ENCODE measurements at regions not wholly inside any gene's neighbourhood (a gene's known extent, or its start where the extent isn't known, plus 50 kb on each side); places are given as distances from the start of the nearest gene placed in this dataset.

- no peak overlapping the region for H3K4me3 Mint-ChIP-seq
- ATAC-seq (replicated peaks in 1 of 4) (no peak), DNase-seq (no peak)
- Histone ChIP-seq H3K27me3 (replicated peaks in 1 of 2; ENCODE audit: control insufficient read depth in 2 of 2, extremely low read depth in 1 of 2, insufficient read depth in 2 of 2, low read length in 1 of 2) (peaks cover 0 to 2% of the 10 kb centered on the region in 2 experiments), H3K36me3 (ENCODE audit: control insufficient read depth in 2 of 2, extremely low read depth in 1 of 2, insufficient read depth in 1 of 2, low read length in 1 of 2) (no peaks in the 10 kb centered on the region), H3K27ac (ENCODE audit: low read length) (no peak overlapping the region), H3K4me3 (ENCODE audit: control insufficient read depth in 1 of 2, extremely low read depth in 1 of 2, low read length in 1 of 2) (no peak overlapping the region), H3K9me3 (no peaks in the 10 kb centered on the region), H3K4me1 (ENCODE audit: control insufficient read depth in 1 of 2, extremely low read depth in 1 of 2, insufficient read depth in 2 of 2, low read length in 2 of 2) (no peaks in the 10 kb centered on the region)
- peaks cover 0 to 13% (median 6%) of the 10 kb centered on the region in 3 donors for H3K9me3 Mint-ChIP-seq
- no peaks in the 10 kb centered on the region for H3K36me3 Mint-ChIP-seq
- H3K27ac Mint-ChIP-seq = no peak overlapping the region
- ChIA-PET POLR2A (no interaction called here), CTCF (no interaction called here)
- no peaks in the 10 kb centered on the region for H3K4me1 Mint-ChIP-seq
- peaks cover 0 to 4% of the 10 kb centered on the region in 2 donors for H3K27me3 Mint-ChIP-seq
- WGBS (ENCODE audit: insufficient coverage) = no CpG with 5 or more reads among the region's 3 CpGs
These were observed 228.6 kb downstream of the RAD51AP2 start for GRCh38 chr2:17289669-17290068.

- no peak overlapping the region for H3K4me3 ChIP-seq (ENCODE audit: control insufficient read depth in 1 of 2, extremely low read depth in 1 of 2, low read length in 1 of 2)
- no peaks in the 10 kb centered on the region for H3K36me3 ChIP-seq (ENCODE audit: control insufficient read depth in 2 of 2, extremely low read depth in 1 of 2, insufficient read depth in 1 of 2, low read length in 1 of 2)
- DNase-seq (no peak), ATAC-seq (replicated peaks in 1 of 4) (no peak)
- H3K4me1 ChIP-seq (ENCODE audit: control insufficient read depth in 1 of 2, extremely low read depth in 1 of 2, insufficient read depth in 2 of 2, low read length in 2 of 2) = no peaks in the 10 kb centered on the region
- peaks cover 0 to 18% (median 8%) of the 10 kb centered on the region in 3 donors for H3K9me3 Mint-ChIP-seq
- peaks cover 0 to 4% of the 10 kb centered on the region in 2 donors for H3K27me3 Mint-ChIP-seq
- H3K27ac Mint-ChIP-seq = no peak overlapping the region
- no peaks in the 10 kb centered on the region for H3K4me1 Mint-ChIP-seq
- no peak overlapping the region for H3K4me3 Mint-ChIP-seq
- POLR2A ChIA-PET = no interaction called here
- H3K9me3 ChIP-seq = no peaks in the 10 kb centered on the region
- CTCF ChIA-PET = no interaction called here
- H3K27me3 ChIP-seq (replicated peaks in 1 of 2; ENCODE audit: control insufficient read depth in 2 of 2, extremely low read depth in 1 of 2, insufficient read depth in 2 of 2, low read length in 1 of 2) = peaks cover 0 to 2% of the 10 kb centered on the region in 2 experiments
- H3K36me3 Mint-ChIP-seq = no peaks in the 10 kb centered on the region
- H3K27ac ChIP-seq (ENCODE audit: low read length) = no peak overlapping the region
- WGBS (ENCODE audit: insufficient coverage) = 20% methylated on average over 1 of the region's 1 CpG
These were observed 231.1 kb downstream of the RAD51AP2 start for GRCh38 chr2:17287183-17287582.

GRCh38 chr2:17282826-17283225, 235.4 kb downstream of the RAD51AP2 start:
- Histone ChIP-seq H3K36me3 (ENCODE audit: control insufficient read depth in 2 of 2, extremely low read depth in 1 of 2, insufficient read depth in 1 of 2, low read length in 1 of 2) (no peaks in the 10 kb centered on the region), H3K9me3 (no peaks in the 10 kb centered on the region), H3K4me1 (ENCODE audit: control insufficient read depth in 1 of 2, extremely low read depth in 1 of 2, insufficient read depth in 2 of 2, low read length in 2 of 2) (no peaks in the 10 kb centered on the region), H3K27ac (ENCODE audit: low read length) (no peak overlapping the region), H3K27me3 (replicated peaks in 1 of 2; ENCODE audit: control insufficient read depth in 2 of 2, extremely low read depth in 1 of 2, insufficient read depth in 2 of 2, low read length in 1 of 2) (no peaks in the 10 kb centered on the region), H3K4me3 (ENCODE audit: control insufficient read depth in 1 of 2, extremely low read depth in 1 of 2, low read length in 1 of 2) (no peak overlapping the region)
- H3K27me3 Mint-ChIP-seq = no peaks in the 10 kb centered on the region
- H3K4me3 Mint-ChIP-seq = no peak overlapping the region
- 87% methylated on average over 5 of the region's 5 CpGs for WGBS (ENCODE audit: insufficient coverage)
- DNase-seq = no peak
- CTCF ChIA-PET = no interaction called here
- H3K9me3 Mint-ChIP-seq = peaks cover 3 to 18% (median 10%) of the 10 kb centered on the region in 3 donors
- H3K4me1 Mint-ChIP-seq = no peaks in the 10 kb centered on the region
- H3K27ac Mint-ChIP-seq = no peak overlapping the region
- ATAC-seq (replicated peaks in 1 of 4) = no peak
- POLR2A ChIA-PET = no interaction called here
- no peaks in the 10 kb centered on the region for H3K36me3 Mint-ChIP-seq

GRCh38 chr2:17282245-17282644, 236.0 kb downstream of the RAD51AP2 start:
- CTCF ChIA-PET = no interaction called here
- POLR2A ChIA-PET = no interaction called here
- no peaks in the 10 kb centered on the region for H3K4me1 Mint-ChIP-seq
- Histone ChIP-seq H3K4me3 (ENCODE audit: control insufficient read depth in 1 of 2, extremely low read depth in 1 of 2, low read length in 1 of 2) (no peak overlapping the region), H3K9me3 (no peaks in the 10 kb centered on the region), H3K27ac (ENCODE audit: low read length) (no peak overlapping the region), H3K36me3 (ENCODE audit: control insufficient read depth in 2 of 2, extremely low read depth in 1 of 2, insufficient read depth in 1 of 2, low read length in 1 of 2) (no peaks in the 10 kb centered on the region), H3K27me3 (replicated peaks in 1 of 2; ENCODE audit: control insufficient read depth in 2 of 2, extremely low read depth in 1 of 2, insufficient read depth in 2 of 2, low read length in 1 of 2) (no peaks in the 10 kb centered on the region), H3K4me1 (ENCODE audit: control insufficient read depth in 1 of 2, extremely low read depth in 1 of 2, insufficient read depth in 2 of 2, low read length in 2 of 2) (no peaks in the 10 kb centered on the region)
- no peaks in the 10 kb centered on the region for H3K27me3 Mint-ChIP-seq
- H3K36me3 Mint-ChIP-seq = no peaks in the 10 kb centered on the region
- DNase-seq = no peak
- 100% methylated on average over 1 of the region's 1 CpG for WGBS (ENCODE audit: insufficient coverage)
- ATAC-seq (replicated peaks in 1 of 4) = no peak
- H3K4me3 Mint-ChIP-seq = no peak overlapping the region
- no peak overlapping the region for H3K27ac Mint-ChIP-seq
- H3K9me3 Mint-ChIP-seq = peaks cover 3 to 16% (median 7%) of the 10 kb centered on the region in 3 donors

GRCh38 chr2:17276220-17276619, 242.0 kb downstream of the RAD51AP2 start:
- H3K36me3 Mint-ChIP-seq = no peaks in the 10 kb centered on the region
- POLR2A ChIA-PET = no interaction called here
- H3K4me3 Mint-ChIP-seq = no peak overlapping the region
- no peaks in the 10 kb centered on the region for H3K36me3 ChIP-seq (ENCODE audit: control insufficient read depth in 2 of 2, extremely low read depth in 1 of 2, insufficient read depth in 1 of 2, low read length in 1 of 2)
- DNase-seq (no peak), ATAC-seq (replicated peaks in 1 of 4) (no peak)
- H3K27ac Mint-ChIP-seq = no peak overlapping the region
- no peaks in the 10 kb centered on the region for H3K4me1 Mint-ChIP-seq
- CTCF ChIA-PET = no interaction called here
- H3K4me3 ChIP-seq (ENCODE audit: control insufficient read depth in 1 of 2, extremely low read depth in 1 of 2, low read length in 1 of 2) = no peak overlapping the region
- no peaks in the 10 kb centered on the region for H3K27me3 ChIP-seq (replicated peaks in 1 of 2; ENCODE audit: control insufficient read depth in 2 of 2, extremely low read depth in 1 of 2, insufficient read depth in 2 of 2, low read length in 1 of 2)
- H3K4me1 ChIP-seq (ENCODE audit: control insufficient read depth in 1 of 2, extremely low read depth in 1 of 2, insufficient read depth in 2 of 2, low read length in 2 of 2) = no peaks in the 10 kb centered on the region
- H3K27ac ChIP-seq (ENCODE audit: low read length) = no peak overlapping the region
- WGBS (ENCODE audit: insufficient coverage) = no CpG with 5 or more reads among the region's 1 CpG
- H3K9me3 Mint-ChIP-seq = peaks cover 3 to 11% (median 9%) of the 10 kb centered on the region in 3 donors
- H3K9me3 ChIP-seq = no peaks in the 10 kb centered on the region
- H3K27me3 Mint-ChIP-seq = no peaks in the 10 kb centered on the region

GRCh38 chr2:17272652-17273525, 245.4 kb downstream of the RAD51AP2 start:
- CTCF ChIA-PET = no interaction called here

More at GRCh38 chr2:17272652-17273525, 245.4 kb downstream of the RAD51AP2 start:
- no peak overlapping the region for H3K27ac Mint-ChIP-seq
- no peaks in the 10 kb centered on the region for H3K27me3 Mint-ChIP-seq
- 93% methylated on average over 3 of the region's 8 CpGs for WGBS (ENCODE audit: insufficient coverage)
- no peak for ATAC-seq (replicated peaks in 1 of 4)
- peaks cover 0 to 12% (median 9%) of the 10 kb centered on the region in 3 donors for H3K9me3 Mint-ChIP-seq
- H3K4me3 ChIP-seq (ENCODE audit: control insufficient read depth in 1 of 2, extremely low read depth in 1 of 2, low read length in 1 of 2) = no peak overlapping the region
- H3K9me3 ChIP-seq = no peaks in the 10 kb centered on the region
- H3K27me3 ChIP-seq (replicated peaks in 1 of 2; ENCODE audit: control insufficient read depth in 2 of 2, extremely low read depth in 1 of 2, insufficient read depth in 2 of 2, low read length in 1 of 2) = no peaks in the 10 kb centered on the region
- POLR2A ChIA-PET = no interaction called here
- H3K4me3 Mint-ChIP-seq = no peak overlapping the region
- no peaks in the 10 kb centered on the region for H3K4me1 ChIP-seq (ENCODE audit: control insufficient read depth in 1 of 2, extremely low read depth in 1 of 2, insufficient read depth in 2 of 2, low read length in 2 of 2)
- no peak overlapping the region for H3K27ac ChIP-seq (ENCODE audit: low read length)
- no peaks in the 10 kb centered on the region for H3K36me3 Mint-ChIP-seq
- DNase-seq = no peak
- H3K4me1 Mint-ChIP-seq = no peaks in the 10 kb centered on the region
- H3K36me3 ChIP-seq (ENCODE audit: control insufficient read depth in 2 of 2, extremely low read depth in 1 of 2, insufficient read depth in 1 of 2, low read length in 1 of 2) = no peaks in the 10 kb centered on the region
